ENCODE measurements at regions not wholly inside any gene's neighbourhood (a gene's known extent, or its start where the extent isn't known, plus 50 kb on each side); places are given as distances from the start of the nearest gene placed in this dataset.

GRCh38 chr12:77167801-77168200, 102.4 kb upstream of the E2F7 start:
- Histone ChIP-seq H2AFZ (ENCODE audit: low read depth) (no peak overlapping the region), H3K36me3 (replicated peaks in 1 of 2; ENCODE audit: control insufficient read depth in 1 of 2, insufficient read depth in 2 of 2, low read length in 1 of 2) (no peaks in the 10 kb centered on the region), H3K9me3 (no peaks in the 10 kb centered on the region), H3K9ac (no peak overlapping the region), H3K4me1 (ENCODE audit: control insufficient read depth in 1 of 2, insufficient read depth in 2 of 2, low read depth in 1 of 2, low read length in 1 of 2) (no peaks in the 10 kb centered on the region; a peak in 1 of 4 replicates), H3K9me2 (no peaks in the 10 kb centered on the region), H4K20me1 (ENCODE audit: insufficient read depth) (no peaks in the 10 kb centered on the region), H3K79me2 (ENCODE audit: insufficient read depth) (no peaks in the 10 kb centered on the region), H3K4me2 (no peak overlapping the region), H3F3A (replicated peaks; ENCODE audit: insufficient read depth) (peaks cover 3% of the 10 kb centered on the region), H3K27ac (ENCODE audit: low read depth in 2 of 2, low read length in 1 of 2) (no peak overlapping the region), H3K27me3 (ENCODE audit: insufficient read depth) (no peaks in the 10 kb centered on the region), H3K4me3 (ENCODE audit: low read depth in 2 of 2, low read length in 1 of 2) (no peak overlapping the region)
- ChIA-PET POLR2A (no interaction called here), CTCF (no interaction called here)
- no peak for TF ChIP-seq RAD21 (IDR thresholded peaks at IDR 0.05; ENCODE audit: low read length)
- no peak for TF ChIP-seq FOXM1 (IDR thresholded peaks at IDR 0.05; ENCODE audit: low read depth)
- TF ChIP-seq FOXJ3 (CRISPR knock-in tag; IDR thresholded peaks at IDR 0.05): no peak
- TF ChIP-seq MEF2A (IDR thresholded peaks at IDR 0.05; ENCODE audit: borderline replicate concordance, low read depth): no peak
- no peak for TF ChIP-seq GABPA (IDR thresholded peaks at IDR 0.05; ENCODE audit: low read depth)
- no peak for TF ChIP-seq POLR2AphosphoS5 (IDR thresholded peaks at IDR 0.05; ENCODE audit: low read depth, low read length)
- TF ChIP-seq USF1 (IDR thresholded peaks at IDR 0.05; ENCODE audit: borderline replicate concordance, low read depth): no peak
- no peak for TF ChIP-seq JUND (IDR thresholded peaks at IDR 0.05)
- no peak for DNase-seq
- 67% methylated on average over 2 of the region's 2 CpGs for WGBS (ENCODE audit: low lambda C conversion rate)

- Histone ChIP-seq H3K4me2 (0 out of 2 replicates have a peak overlapping the region, but pooled peaks have one; percentile 3), H3K4me1 (ENCODE audit: control insufficient read depth in 1 of 2, insufficient read depth in 2 of 2, low read depth in 1 of 2, low read length in 1 of 2) (no peaks in the 10 kb centered on the region; a peak in 1 of 4 replicates), H3K36me3 (replicated peaks in 1 of 2; ENCODE audit: control insufficient read depth in 1 of 2, insufficient read depth in 2 of 2, low read length in 1 of 2) (no peaks in the 10 kb centered on the region), H3K79me2 (ENCODE audit: insufficient read depth) (no peaks in the 10 kb centered on the region), H4K20me1 (ENCODE audit: insufficient read depth) (no peaks in the 10 kb centered on the region), H3K27ac (ENCODE audit: low read depth in 2 of 2, low read length in 1 of 2) (peak overlapping the region in 1 of 2 experiments; percentile 24; a peak in 2 of 4 replicates), H3K9me2 (no peaks in the 10 kb centered on the region), H3K9me3 (no peaks in the 10 kb centered on the region), H3K9ac (no peak overlapping the region), H3K4me3 (ENCODE audit: low read depth in 2 of 2, low read length in 1 of 2) (no peak overlapping the region), H3K27me3 (ENCODE audit: insufficient read depth) (no peaks in the 10 kb centered on the region), H3F3A (replicated peaks; ENCODE audit: insufficient read depth) (peaks cover 3% of the 10 kb centered on the region), H2AFZ (ENCODE audit: low read depth) (no peak overlapping the region)
- ChIA-PET POLR2A (no interaction called here), CTCF (no interaction called here)
- 0 out of 2 replicates have a peak, but pooled peaks have one; percentile 23 for TF ChIP-seq PBX3 (IDR thresholded peaks at IDR 0.05)
- no peak for TF ChIP-seq MEF2A (IDR thresholded peaks at IDR 0.05; ENCODE audit: borderline replicate concordance, low read depth)
- WGBS (ENCODE audit: low lambda C conversion rate): 17% methylated on average over 2 of the region's 2 CpGs
- DNase-seq: no peak
These were observed 101.3 kb upstream of the E2F7 start for GRCh38 chr12:77166696-77167095.
